Type B pancreatic cell (in vitro differentiated cells): ENCODE measurements at regions not wholly inside any gene's neighbourhood (a gene's known extent, or its start where the extent isn't known, plus 50 kb on each side); places are given as distances from the start of the nearest gene placed in this dataset.
"Not testable (repeated sequence)": the region's sequence is repeated elsewhere in the genome, so short reads cannot be mapped to it uniquely, and the experiment has no call there.

Experiments
- DNase-seq: peaks from one replicate; pipeline ENCODE4 v3.0.0; 2021; ENCODE audit warnings: mixed read lengths; ENCODE audit not compliant: unreplicated experiment; ENCODE audit errors: extremely low spot score
- H3K27ac Mint-ChIP-seq: 2 replicates; pipeline ENCODE4 v1.8.0; 2021; ENCODE audit warnings: mild to moderate bottlenecking, mixed read lengths
- H3K27me3 Mint-ChIP-seq: 2 replicates; pipeline ENCODE4 v1.8.0; 2021; ENCODE audit warnings: mixed read lengths
- H3K36me3 Mint-ChIP-seq: 2 replicates; pipeline ENCODE4 v1.8.0; 2021; ENCODE audit warnings: mixed read lengths
- H3K4me1 Mint-ChIP-seq: one replicate; pipeline ENCODE4 v1.8.0; 2021; ENCODE audit warnings: mixed read lengths; ENCODE audit not compliant: unreplicated experiment
- H3K4me3 Mint-ChIP-seq: 2 replicates; pipeline ENCODE4 v1.8.0; 2021; ENCODE audit warnings: mild to moderate bottlenecking, mixed read lengths
- H3K9me3 Mint-ChIP-seq: 2 replicates; pipeline ENCODE4 v1.8.0; 2021; ENCODE audit warnings: mixed read lengths
- CTCF ChIP-seq: fragments of 200-600 bp; sonication (generic); conservative IDR thresholded peaks from 2 replicates; pipeline ENCODE4 v1.5.0; 2021; ENCODE audit warnings: antibody characterized with exemption, mild to moderate bottlenecking

DNA sequence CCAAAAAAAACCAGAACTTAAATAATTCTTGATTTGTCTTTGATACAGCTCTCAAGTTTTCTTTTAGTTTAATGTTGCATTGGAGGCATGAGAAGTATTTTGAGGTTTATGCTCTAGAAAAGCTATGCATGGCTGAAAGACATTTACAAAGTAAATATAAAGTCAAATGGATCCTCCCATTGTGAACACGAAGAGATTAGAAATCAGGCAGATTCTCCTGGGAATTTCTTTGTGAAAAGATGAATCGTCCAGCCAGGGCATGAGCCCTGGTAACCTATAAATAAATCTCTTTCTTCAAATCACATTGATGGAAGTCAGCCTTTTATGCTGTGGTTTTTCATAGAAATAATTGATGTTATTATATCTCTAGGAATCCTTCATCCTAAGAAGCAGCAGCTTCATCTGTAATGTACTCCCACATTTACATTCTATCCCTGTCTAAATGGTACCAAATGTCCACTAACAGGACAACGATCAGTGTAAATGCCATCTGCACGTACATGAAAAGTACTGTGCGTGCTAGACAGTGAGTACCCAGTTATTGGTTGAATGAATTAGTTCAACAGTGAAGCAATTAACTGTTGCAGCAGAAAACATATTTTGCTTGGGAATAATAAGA lies 143.6 kb downstream of the ALDH8A1 start:
- DNase-seq: no peak
- H3K27ac Mint-ChIP-seq: no peak overlapping the region
- H3K9me3 Mint-ChIP-seq: no peaks in the 10 kb centered on the region
- no peaks in the 10 kb centered on the region for H3K36me3 Mint-ChIP-seq
- H3K4me3 Mint-ChIP-seq: no peak overlapping the region
- peaks cover 6% of the 10 kb centered on the region for H3K27me3 Mint-ChIP-seq
- H3K4me1 Mint-ChIP-seq: peaks cover 6% of the 10 kb centered on the region
- TF ChIP-seq CTCF: no peak

GRCh38 chr6:134805168-134805567 lies 144.7 kb downstream of the ALDH8A1 start:
- no peak for TF ChIP-seq CTCF
- H3K4me1 Mint-ChIP-seq: peaks cover 6% of the 10 kb centered on the region
- H3K36me3 Mint-ChIP-seq: no peaks in the 10 kb centered on the region
- no peak overlapping the region for H3K27ac Mint-ChIP-seq
- no peak for DNase-seq
- no peak overlapping the region for H3K4me3 Mint-ChIP-seq
- H3K9me3 Mint-ChIP-seq: no peaks in the 10 kb centered on the region
- H3K27me3 Mint-ChIP-seq: peaks cover 6% of the 10 kb centered on the region

GRCh38 chr6:134804311-134804710 lies 145.6 kb downstream of the ALDH8A1 start:
- H3K9me3 Mint-ChIP-seq, H3K27me3 Mint-ChIP-seq, H3K27ac Mint-ChIP-seq, DNase-seq, H3K4me1 Mint-ChIP-seq, H3K36me3 Mint-ChIP-seq, H3K4me3 Mint-ChIP-seq: not testable (repeated sequence)

DNA sequence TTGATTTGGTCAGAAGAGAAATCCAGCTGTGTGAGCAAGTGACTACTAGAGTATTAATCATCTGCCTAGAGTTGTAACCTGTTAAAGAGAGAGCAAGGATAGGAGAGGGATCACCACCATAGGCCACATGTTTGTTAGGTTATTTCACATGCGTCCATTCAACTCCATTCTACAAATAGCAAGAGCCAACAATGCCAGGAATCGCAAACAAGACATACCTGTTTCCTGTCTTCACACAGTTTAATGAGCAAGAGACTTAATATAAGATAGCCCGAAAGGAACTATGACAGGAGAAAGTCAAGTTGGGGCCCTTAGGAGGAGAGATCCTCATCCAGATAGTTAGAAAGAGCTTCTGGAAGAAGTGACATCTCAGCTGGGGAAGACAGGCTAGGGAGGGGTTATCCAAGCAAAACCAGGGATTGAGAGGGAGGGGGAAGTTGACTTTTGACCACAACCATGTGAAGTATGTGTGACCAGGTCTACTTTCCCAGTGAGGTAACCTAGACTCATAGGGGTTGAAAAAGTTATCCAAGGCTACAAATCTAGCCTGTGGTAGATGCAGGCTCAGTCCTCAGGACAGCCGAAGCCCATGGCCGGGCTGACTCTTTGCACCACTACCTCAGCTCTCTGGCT lies 147.4 kb downstream of the ALDH8A1 start:
- no peak for DNase-seq

DNA sequence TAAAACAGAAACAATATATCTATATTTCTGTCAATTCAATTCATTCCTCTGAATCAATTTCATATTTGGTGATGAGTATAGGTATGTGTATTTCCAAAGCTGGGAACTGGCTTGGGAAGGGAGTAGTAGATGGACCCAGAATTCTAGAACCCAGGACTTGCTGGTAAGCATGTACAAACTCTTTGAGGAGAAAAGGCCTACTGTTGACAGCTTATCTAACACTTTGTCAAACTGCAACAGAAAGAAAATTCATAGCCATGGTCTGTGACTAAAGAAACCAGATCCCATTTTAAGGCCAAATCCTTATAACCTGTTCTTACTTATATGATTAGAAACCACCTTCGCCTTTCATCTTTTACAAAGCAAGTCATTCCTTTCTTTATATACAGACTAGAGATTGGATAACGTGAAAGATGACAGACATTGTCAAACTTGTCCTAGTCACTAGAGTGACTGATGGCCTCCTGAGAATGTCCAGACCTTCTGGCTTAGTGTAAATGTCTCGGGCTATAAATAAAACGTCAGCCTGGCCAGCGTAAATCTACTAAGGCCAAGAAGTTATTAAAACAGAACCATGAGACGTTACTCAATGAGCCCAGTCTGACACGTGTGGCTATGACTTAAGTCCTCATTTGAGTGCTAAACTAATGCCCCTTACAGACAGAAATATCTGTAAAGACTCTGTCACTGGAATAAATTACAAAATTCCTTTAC lies 152.3 kb downstream of the ALDH8A1 start:
- H3K4me1 Mint-ChIP-seq: no peaks in the 10 kb centered on the region
- no peaks in the 10 kb centered on the region for H3K36me3 Mint-ChIP-seq
- no peak for DNase-seq
- peaks cover 3% of the 10 kb centered on the region for H3K27me3 Mint-ChIP-seq
- H3K27ac Mint-ChIP-seq: no peak overlapping the region
- H3K4me3 Mint-ChIP-seq: no peak overlapping the region
- no peak for TF ChIP-seq CTCF
- H3K9me3 Mint-ChIP-seq: peaks cover 11% of the 10 kb centered on the region

More for the DNA sequence above, 147.4 kb downstream of the ALDH8A1 start:
- TF ChIP-seq CTCF: no peak
- peaks cover 6% of the 10 kb centered on the region for H3K4me1 Mint-ChIP-seq
- H3K27ac Mint-ChIP-seq: no peak overlapping the region
- H3K4me3 Mint-ChIP-seq: no peak overlapping the region
- no peaks in the 10 kb centered on the region for H3K9me3 Mint-ChIP-seq
- no peaks in the 10 kb centered on the region for H3K36me3 Mint-ChIP-seq
- H3K27me3 Mint-ChIP-seq: peaks cover 9% of the 10 kb centered on the region

- no peak overlapping the region for H3K4me3 Mint-ChIP-seq
- H3K4me1 Mint-ChIP-seq: no peaks in the 10 kb centered on the region
- H3K27ac Mint-ChIP-seq: no peak overlapping the region
- TF ChIP-seq CTCF: no peak
- no peaks in the 10 kb centered on the region for H3K36me3 Mint-ChIP-seq
- no peak for DNase-seq
- H3K27me3 Mint-ChIP-seq: peaks cover 3% of the 10 kb centered on the region
- peaks cover 15% of the 10 kb centered on the region for H3K9me3 Mint-ChIP-seq
Observed at GRCh38 chr6:134795691-134796090, 154.2 kb downstream of the ALDH8A1 start.
